Ishikawa (cell line): ENCODE measurements at regions not wholly inside any gene's neighbourhood (a gene's known extent, or its start where the extent isn't known, plus 50 kb on each side); places are given as distances from the start of the nearest gene placed in this dataset.

ENCODE experiments used
- CEBPB ChIP-seq: IDR thresholded peaks from 2 replicates; pipeline ENCODE4 v1.6.1; 2012
- CREB1 ChIP-seq: IDR thresholded peaks from 2 replicates; pipeline ENCODE4 v1.6.1; 2012; ENCODE audit warnings: low read depth
- EGR1 ChIP-seq: IDR thresholded peaks from 2 replicates; pipeline ENCODE4 v1.6.1; 2012
- EP300 ChIP-seq: IDR thresholded peaks from 2 replicates; pipeline ENCODE4 v1.6.1; 2012; ENCODE audit warnings: borderline replicate concordance
- FOXM1 ChIP-seq: IDR thresholded peaks from 2 replicates; pipeline ENCODE4 v1.6.1; 2012; ENCODE audit warnings: low read depth, borderline replicate concordance
- MAX ChIP-seq: IDR thresholded peaks from 2 replicates; pipeline ENCODE4 v1.6.1; 2012
- NFIC ChIP-seq: IDR thresholded peaks from 2 replicates; pipeline ENCODE4 v1.6.1; 2012
- RAD21 ChIP-seq: IDR thresholded peaks from 2 replicates; pipeline ENCODE4 v1.6.1; 2012; ENCODE audit warnings: low read depth
- REST ChIP-seq: IDR thresholded peaks from 2 replicates; pipeline ENCODE4 v1.6.1; 2012; ENCODE audit warnings: low read depth, mild to moderate bottlenecking
- TAF1 ChIP-seq: IDR thresholded peaks from 2 replicates; pipeline ENCODE4 v1.6.1; 2012; ENCODE audit warnings: low read depth, mild to moderate bottlenecking
- TCF12 ChIP-seq: IDR thresholded peaks from 2 replicates; pipeline ENCODE4 v1.6.1; 2012; ENCODE audit warnings: low read depth
- TEAD4 ChIP-seq: IDR thresholded peaks from 2 replicates; pipeline ENCODE4 v1.6.1; 2012
- YY1 ChIP-seq: IDR thresholded peaks from 2 replicates; pipeline ENCODE4 v1.6.1; 2012; ENCODE audit warnings: low read depth
- ZBTB7A ChIP-seq: IDR thresholded peaks from 2 replicates; pipeline ENCODE4 v1.6.1; 2012; ENCODE audit warnings: low read depth
- TF ChIP-seq, protein P1 (sequence below): IDR thresholded peaks from 2 replicates; pipeline ENCODE4 v1.6.1; 2012

DNA sequence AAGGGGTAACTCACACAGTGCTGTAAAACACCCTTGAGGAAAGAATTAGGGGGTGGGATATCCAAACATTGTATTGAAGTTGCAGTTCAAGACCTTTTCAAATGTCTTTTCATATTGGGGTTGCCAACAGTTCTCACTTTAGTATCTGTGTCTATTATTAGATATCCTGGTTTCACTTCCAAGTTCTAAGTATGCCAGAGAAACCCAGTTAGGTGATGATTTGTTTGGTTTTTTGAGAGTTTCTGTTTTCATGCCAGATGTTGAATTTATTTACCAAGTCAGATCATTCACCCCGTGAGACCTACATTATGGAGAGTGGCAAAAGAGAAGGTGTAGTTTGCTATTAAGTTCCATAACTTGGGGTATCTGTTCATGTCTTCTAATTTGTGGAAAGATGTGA lies 64.5 kb downstream of the C9orf152 start:
- TF ChIP-seq NFIC (no peak), REST (no peak), MAX (no peak), RAD21 (no peak), YY1 (no peak), TEAD4 (no peak), EGR1 (no peak), TCF12 (no peak), CREB1 (no peak), TAF1 (no peak), ZBTB7A (no peak), EP300 (no peak), CEBPB (no peak), FOXM1 (no peak)
- TF ChIP-seq, protein P1, sequence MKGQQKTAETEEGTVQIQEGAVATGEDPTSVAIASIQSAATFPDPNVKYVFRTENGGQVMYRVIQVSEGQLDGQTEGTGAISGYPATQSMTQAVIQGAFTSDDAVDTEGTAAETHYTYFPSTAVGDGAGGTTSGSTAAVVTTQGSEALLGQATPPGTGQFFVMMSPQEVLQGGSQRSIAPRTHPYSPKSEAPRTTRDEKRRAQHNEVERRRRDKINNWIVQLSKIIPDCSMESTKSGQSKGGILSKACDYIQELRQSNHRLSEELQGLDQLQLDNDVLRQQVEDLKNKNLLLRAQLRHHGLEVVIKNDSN: no peak

DNA sequence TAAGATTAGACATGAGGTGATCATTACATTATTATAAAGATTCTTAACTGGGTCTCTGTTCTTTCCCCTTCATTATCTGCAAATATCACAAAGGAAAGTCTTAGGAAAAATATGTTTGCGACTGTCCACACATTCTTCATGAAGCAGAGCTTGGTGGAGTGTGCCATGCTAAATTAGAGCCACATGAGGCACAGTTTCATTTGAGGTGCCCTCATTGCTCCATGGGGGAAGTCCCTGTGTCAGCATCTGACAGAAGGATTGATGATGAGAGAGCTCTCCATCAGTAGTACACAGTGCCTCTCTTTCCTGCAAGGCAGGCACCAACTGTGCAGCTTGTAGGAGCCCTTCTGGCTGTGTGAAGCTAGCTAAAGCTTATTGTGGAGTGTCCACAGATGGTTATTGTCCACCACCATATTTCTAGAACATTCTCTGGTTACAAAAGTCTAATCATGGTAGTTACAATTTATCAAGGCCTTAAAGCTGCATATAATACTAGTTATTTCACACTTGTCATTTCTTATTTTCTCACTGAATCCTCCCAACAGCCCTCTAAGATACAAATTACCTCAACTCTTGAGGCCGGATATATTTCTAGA lies 63.9 kb downstream of the C9orf152 start:
- TF ChIP-seq CEBPB (no peak), REST (no peak), TEAD4 (no peak)

DNA sequence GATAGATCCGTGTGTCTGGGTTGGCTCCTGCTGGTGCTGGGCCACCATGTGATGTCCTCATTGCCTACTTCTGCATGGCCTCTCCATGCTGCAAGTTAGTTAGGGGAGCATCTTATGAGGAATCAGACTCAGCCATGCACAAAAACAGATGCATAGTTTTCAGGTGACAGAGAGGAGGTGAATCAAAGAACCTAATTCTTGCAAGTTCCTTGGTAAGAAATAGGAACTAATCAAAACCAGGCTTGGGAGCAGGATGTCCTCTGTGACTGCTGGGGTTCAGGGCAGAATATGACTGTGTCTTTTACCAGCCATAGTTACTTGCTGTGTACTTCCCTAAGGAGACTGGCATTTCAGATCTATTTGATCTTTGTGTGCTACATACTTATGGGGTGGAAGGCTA lies 61.6 kb downstream of the C9orf152 start:
- TF ChIP-seq FOXM1 (no peak), REST (no peak), TEAD4 (no peak), EP300 (no peak), TCF12 (no peak), ZBTB7A (no peak), MAX (no peak), NFIC (no peak), YY1 (no peak), TAF1 (no peak), CREB1 (no peak), EGR1 (no peak), RAD21 (no peak), CEBPB (no peak)
- TF ChIP-seq, protein P1: no peak

- TF ChIP-seq YY1: no peak
- TF ChIP-seq FOXM1: no peak
- no peak for TF ChIP-seq CREB1
- no peak for TF ChIP-seq EP300
- no peak for TF ChIP-seq TAF1
Measured at GRCh38 chr9:110148384-110148783, 59.6 kb downstream of the C9orf152 start.

GRCh38 chr9:110148891-110149290 lies 59.1 kb downstream of the C9orf152 start:
- TF ChIP-seq MAX: no peak
- no peak for TF ChIP-seq TEAD4
- TF ChIP-seq EGR1: no peak
- TF ChIP-seq CREB1: no peak
- TF ChIP-seq ZBTB7A: no peak
- no peak for TF ChIP-seq REST
- no peak for TF ChIP-seq EP300
- TF ChIP-seq, protein P1: no peak
- TF ChIP-seq TCF12: no peak
- TF ChIP-seq FOXM1: no peak
- no peak for TF ChIP-seq CEBPB
- TF ChIP-seq RAD21: no peak
- no peak for TF ChIP-seq TAF1
- no peak for TF ChIP-seq NFIC
- TF ChIP-seq YY1: no peak
